Fibroblast of mammary gland (primary cell): ENCODE measurements at regions not wholly inside any gene's neighbourhood (a gene's known extent, or its start where the extent isn't known, plus 50 kb on each side); places are given as distances from the start of the nearest gene placed in this dataset.

Experiments
- DNase-seq: peaks from one replicate; pipeline ENCODE4 v3.0.0-alpha.2; 2010; ENCODE audit warnings: low read depth
- H3K4me3 ChIP-seq: 2 replicates; pipeline ENCODE4 v1.5.1; 2011; ENCODE audit warnings: low read depth, mild to moderate bottlenecking, low read length, moderate library complexity; ENCODE audit not compliant: control insufficient read depth
- TF ChIP-seq, protein P1 (sequence below): conservative IDR thresholded peaks from 2 replicates; pipeline ENCODE4 v1.5.1; 2011; ENCODE audit warnings: low read depth, low read length, inconsistent platforms; ENCODE audit not compliant: control insufficient read depth, insufficient read depth

DNA sequence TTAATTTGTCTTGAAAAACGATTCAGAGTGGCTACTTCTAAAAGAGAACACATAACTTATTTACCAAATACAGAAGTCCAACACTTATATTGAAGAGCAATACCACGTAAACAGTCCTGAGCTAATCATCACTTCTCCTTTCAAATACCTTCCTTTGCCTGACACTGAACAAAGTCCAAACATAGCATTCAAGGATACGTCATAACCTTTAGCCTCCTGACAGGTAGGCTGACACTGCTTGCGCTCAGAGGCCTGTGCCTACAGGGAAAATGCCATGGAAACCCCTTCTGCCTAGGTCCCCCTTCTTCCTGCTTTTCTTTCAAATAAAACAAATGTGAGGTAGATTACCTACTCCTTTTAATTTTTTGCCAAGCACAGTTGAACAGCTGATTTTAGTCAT lies 510.0 kb downstream of the INSC start:
- no peak overlapping the region for H3K4me3 ChIP-seq
- DNase-seq: no peak
- TF ChIP-seq, protein P1, sequence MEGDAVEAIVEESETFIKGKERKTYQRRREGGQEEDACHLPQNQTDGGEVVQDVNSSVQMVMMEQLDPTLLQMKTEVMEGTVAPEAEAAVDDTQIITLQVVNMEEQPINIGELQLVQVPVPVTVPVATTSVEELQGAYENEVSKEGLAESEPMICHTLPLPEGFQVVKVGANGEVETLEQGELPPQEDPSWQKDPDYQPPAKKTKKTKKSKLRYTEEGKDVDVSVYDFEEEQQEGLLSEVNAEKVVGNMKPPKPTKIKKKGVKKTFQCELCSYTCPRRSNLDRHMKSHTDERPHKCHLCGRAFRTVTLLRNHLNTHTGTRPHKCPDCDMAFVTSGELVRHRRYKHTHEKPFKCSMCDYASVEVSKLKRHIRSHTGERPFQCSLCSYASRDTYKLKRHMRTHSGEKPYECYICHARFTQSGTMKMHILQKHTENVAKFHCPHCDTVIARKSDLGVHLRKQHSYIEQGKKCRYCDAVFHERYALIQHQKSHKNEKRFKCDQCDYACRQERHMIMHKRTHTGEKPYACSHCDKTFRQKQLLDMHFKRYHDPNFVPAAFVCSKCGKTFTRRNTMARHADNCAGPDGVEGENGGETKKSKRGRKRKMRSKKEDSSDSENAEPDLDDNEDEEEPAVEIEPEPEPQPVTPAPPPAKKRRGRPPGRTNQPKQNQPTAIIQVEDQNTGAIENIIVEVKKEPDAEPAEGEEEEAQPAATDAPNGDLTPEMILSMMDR: no peak

DNA sequence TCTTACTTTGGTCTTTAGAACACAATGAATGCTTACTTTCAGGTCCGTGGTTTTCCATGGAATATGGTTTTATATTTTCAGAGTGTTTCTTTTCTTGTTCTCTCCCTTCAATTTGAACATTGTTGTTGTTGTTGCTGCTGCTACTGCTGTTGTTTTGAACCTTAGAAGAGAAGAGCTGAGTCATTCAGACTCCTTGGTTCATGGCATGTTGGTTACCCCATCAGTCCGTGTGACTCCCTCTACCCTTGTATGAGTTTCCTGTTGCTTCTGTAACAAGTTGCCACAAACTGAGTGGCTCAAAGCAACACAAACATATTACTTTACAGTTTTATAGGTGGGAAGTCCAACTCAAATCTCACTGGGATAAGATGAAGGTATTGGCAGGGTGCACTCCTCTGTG lies 511.0 kb downstream of the INSC start:
- TF ChIP-seq, protein P1: no peak
- no peak for DNase-seq

DNA sequence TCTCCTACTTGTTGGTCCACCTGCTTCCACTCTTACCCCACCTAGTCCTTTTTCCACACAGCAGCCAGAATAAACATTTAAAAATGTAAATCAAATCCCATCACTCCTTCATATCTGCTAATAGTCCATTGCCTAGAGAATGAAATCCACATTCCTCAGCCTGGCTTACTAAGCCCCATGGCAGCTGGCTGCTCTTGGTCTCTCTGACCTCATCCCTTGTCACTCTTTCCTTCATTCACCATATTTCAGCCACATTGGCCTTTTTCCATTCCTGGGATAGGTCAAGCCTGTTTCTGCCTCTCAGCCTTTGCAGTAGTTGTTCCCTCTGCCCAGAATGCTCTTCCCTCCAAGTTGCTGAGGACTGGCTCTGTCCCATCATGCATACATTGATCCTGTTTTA lies 512.8 kb downstream of the INSC start:
- DNase-seq: peak; percentile 5
- TF ChIP-seq, protein P1: no peak
- no peak overlapping the region for H3K4me3 ChIP-seq

More for the DNA sequence above, 511.0 kb downstream of the INSC start:
- no peak overlapping the region for H3K4me3 ChIP-seq

DNA sequence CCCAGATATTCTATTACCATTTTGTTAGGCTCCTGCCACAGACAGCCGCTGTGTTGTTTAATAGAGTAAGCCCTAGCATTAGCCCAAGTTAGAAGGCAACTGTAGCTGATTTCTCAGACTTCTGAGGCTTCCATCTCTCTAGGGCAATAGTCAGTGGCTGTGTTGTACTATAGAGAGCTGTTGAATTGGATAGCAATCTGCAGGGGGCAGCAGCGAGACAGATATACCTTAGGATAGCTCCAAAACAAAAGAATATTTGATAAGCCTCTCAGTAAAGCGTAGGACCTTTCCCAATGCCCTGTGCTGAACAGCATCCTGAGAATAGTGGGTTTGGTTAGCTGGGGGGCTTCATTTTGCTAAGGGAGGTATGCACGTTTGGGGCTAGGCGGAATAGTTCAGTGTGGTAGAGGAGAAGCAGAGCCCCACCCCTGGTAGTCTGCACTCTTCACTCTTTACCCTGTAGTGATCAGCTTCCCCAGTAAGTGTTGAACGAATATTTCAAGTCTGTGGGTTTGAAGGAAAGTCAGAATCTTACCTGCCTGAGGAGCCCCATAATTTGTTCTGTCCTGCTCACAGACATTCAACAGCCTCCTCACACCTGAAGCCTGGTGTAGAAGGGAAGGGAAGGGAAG lies 515.1 kb downstream of the INSC start:
- TF ChIP-seq, protein P1: no peak
- no peak for DNase-seq
- H3K4me3 ChIP-seq: no peak overlapping the region

GRCh38 chr11:15630896-15631295 lies 516.2 kb downstream of the INSC start:
- no peak for DNase-seq
- TF ChIP-seq, protein P1: no peak
- no peak overlapping the region for H3K4me3 ChIP-seq

DNA sequence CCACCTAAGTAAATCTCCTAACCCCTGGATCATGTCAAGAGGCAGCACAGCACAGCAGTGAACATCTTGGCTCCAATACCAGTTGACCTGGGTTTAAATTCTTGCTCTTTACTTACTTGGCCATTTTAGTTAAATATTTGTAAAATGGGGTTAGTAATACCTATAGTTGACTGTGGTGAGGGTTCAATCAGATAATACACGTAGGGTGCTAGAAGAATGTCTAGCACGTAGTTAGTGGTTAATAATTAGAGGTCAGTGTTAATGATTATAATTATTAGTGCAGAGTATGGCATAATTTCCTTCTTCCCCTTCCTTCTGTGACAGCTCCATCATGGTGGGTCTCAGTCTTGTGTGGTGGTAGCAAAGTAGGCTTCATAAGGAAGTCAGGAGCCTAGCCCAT lies 520.8 kb downstream of the INSC start:
- no peak overlapping the region for H3K4me3 ChIP-seq
- TF ChIP-seq, protein P1: no peak
- no peak for DNase-seq
